ENCODE measurements at regions not wholly inside any gene's neighbourhood (a gene's known extent, or its start where the extent isn't known, plus 50 kb on each side); places are given as distances from the start of the nearest gene placed in this dataset.
A peak's percentile ranks its signal among the peaks of the same experiment; 100 is the strongest.

DNA sequence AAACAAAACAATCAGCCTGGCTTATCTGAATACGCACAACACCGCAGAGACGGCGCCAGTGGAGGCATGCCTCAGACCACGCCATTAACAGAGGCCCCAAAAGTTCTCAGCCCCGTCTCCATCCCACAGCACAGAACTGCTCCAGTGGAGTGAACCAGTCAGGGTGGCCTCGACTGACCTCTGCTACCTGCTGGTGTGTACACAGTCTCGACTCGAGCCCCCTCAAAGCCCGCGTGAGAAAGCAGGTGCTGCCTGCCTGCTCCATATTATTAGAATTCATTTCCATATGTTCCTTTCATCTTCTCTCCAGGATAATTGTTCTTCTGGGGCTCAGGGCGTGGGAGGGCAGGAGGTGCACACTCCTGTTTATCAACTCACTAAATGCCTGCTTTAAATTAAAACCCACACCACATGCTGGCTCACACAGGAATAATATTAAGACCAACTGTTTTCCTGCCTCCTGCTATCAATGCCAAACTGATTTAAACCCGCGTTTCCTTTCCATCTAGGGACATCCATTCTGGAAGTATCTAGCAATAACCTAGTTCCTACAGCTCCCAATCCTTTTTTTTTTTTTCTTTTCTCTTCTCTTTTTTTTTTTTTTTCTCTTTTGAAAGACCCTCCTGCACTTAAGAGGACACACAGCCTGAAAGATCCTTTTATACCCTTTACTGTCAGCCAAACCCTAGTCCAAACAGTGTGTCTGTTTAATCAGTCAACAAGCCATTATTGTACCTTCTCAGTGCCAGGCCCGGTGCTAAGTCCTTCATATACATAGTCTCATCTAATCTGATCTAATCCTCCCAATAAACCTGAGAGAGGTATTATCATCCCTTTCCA lies 101.2 kb downstream of the TLE3 start:
- no peak for DNase-seq

GRCh38 chr15:69997161-69997485 lies 100.6 kb downstream of the TLE3 start:
- DNase-seq = peak; percentile 61 to 73

All from SHP77 (cell line).